ENCODE measurements at regions not wholly inside any gene's neighbourhood (a gene's known extent, or its start where the extent isn't known, plus 50 kb on each side); places are given as distances from the start of the nearest gene placed in this dataset.
A peak's percentile ranks its signal among the peaks of the same experiment; 100 is the strongest.

DNA sequence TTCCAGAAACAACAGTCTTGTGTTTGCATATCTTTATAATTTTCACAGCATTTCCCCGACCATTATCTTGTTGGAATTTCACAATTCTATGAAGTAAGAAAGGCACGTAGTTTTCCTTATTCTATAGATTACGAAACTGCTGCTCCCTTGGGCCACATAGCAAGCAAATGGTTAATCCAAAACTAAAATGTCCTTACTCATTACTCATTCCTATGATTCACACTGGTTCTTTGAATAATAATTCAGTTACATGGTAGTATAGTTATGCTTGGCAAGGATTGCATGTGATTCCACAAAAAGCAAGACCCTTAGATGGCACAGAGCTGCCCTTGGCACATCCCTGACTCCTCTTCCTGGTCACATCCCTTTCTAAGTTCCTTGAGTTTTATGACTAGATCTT lies 51.2 kb downstream of the OR13H1 start:
- Mint-ChIP-seq H3K9me3 (no peaks in the 10 kb centered on the region), H3K27ac (no peak overlapping the region), H3K4me1 (no peaks in the 10 kb centered on the region), H3K4me3 (no peak overlapping the region), H3K36me3 (ENCODE audit: low read depth) (no peaks in the 10 kb centered on the region), H3K27me3 (no peaks in the 10 kb centered on the region)
- intact Hi-C loops (cut with micrococcal nuclease), result no loop called here
- no peak for DNase-seq

DNA sequence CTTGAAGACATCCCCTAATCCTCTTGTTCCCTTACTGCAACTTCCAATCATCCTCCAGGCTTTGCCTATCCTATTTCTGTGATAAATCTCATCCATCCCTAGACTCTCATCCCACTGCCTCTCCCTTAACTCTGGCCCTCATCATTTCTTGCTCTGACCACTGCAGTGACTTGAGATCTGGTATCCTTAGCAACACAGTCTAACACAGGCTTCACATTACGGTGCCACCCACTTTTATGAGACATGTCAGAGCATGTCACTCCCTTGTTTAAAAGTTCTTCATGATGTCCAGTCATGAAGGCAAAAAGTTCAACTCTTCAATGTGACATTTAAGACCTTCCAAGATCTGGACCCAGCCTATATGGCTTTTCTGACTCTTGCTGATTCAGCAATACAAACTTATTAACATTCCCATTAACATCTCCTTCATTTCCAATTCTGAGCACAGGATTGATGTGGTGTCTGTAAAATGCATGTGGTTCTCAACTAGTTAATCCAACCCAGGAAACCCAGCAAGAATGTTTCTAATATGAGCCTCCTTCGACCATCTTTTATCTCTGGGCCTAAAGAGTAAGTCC lies 64.0 kb downstream of the OR13H1 start:
- intact Hi-C loops (cut with micrococcal nuclease), result no loop called here
- no peak overlapping the region for H3K27ac Mint-ChIP-seq
- H3K36me3 Mint-ChIP-seq (ENCODE audit: low read depth), result no peaks in the 10 kb centered on the region
- H3K27me3 Mint-ChIP-seq, result peaks cover 2% of the 10 kb centered on the region
- no peaks in the 10 kb centered on the region for H3K4me1 Mint-ChIP-seq
- DNase-seq, result no peak
- no peaks in the 10 kb centered on the region for H3K9me3 Mint-ChIP-seq
- no peak overlapping the region for H3K4me3 Mint-ChIP-seq

DNA sequence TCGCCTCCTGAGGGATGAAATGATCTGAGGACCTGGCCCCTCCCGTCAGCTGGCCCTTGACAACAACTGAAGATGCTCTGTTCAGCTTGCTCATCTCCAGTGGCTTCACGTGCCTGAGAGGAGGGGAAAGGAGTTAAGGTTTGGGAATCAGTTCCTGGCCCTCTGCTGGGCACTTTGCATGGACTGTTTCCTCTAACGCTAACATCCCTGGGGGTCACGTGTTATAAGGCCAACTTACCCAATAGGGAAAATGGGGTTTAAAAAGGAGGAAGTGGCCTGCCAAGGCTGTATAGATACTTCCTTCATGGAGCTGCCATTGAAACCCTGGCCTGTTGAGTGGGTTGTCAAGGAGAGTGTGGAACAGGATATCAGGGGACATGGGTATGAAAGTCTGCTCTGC lies 65.6 kb downstream of the OR13H1 start:
- Mint-ChIP-seq H3K4me3 (no peak overlapping the region), H3K36me3 (ENCODE audit: low read depth) (no peaks in the 10 kb centered on the region), H3K4me1 (no peaks in the 10 kb centered on the region), H3K9me3 (no peaks in the 10 kb centered on the region), H3K27ac (no peak overlapping the region), H3K27me3 (peaks cover 2% of the 10 kb centered on the region)
- no peak for DNase-seq
- intact Hi-C loops (cut with micrococcal nuclease), result no loop called here

DNA sequence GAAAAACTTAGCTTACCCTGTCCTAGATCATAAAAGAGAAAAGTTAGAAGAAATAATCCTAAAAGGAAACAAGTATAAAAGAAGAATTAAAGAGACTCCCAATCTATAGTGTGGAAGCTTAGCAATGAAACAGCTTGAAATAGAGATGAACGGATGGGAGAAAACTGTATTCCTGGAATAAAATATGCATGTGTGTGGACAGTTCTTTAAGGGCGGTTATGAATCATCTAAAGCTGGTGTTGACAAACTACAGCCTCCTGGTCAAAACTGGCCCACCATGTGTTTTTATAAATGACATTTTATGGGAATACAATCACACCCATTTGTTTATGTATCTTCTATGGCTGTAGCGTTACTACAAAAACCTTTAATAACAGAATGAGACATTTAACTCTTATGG lies 69.4 kb downstream of the OR13H1 start:
- Mint-ChIP-seq H3K9me3 (no peaks in the 10 kb centered on the region), H3K27me3 (no peaks in the 10 kb centered on the region), H3K27ac (no peak overlapping the region), H3K36me3 (ENCODE audit: low read depth) (no peaks in the 10 kb centered on the region), H3K4me3 (no peak overlapping the region), H3K4me1 (no peaks in the 10 kb centered on the region)
- intact Hi-C loops (cut with micrococcal nuclease), result no loop called here
- no peak for DNase-seq

DNA sequence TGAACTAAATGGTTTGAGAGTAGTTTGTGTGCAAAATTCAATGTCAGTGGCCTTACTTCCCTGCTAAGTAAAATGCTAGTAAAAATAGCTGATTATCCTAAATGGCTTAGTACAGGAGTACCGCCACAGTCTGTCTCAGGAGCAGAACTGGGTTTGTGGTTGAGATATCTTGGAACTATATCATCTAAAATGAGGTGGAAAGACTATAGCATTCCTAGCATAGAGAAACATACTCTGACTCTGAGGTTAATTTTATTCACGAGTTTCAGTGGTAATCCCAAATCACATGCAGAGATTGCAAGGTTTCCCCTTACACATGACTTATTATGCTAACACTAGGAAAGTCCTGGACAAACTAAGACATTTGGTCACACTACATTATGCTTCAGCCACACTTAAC lies 70.4 kb downstream of the OR13H1 start:
- intact Hi-C loops (cut with micrococcal nuclease), result no loop called here
- Mint-ChIP-seq H3K9me3 (no peaks in the 10 kb centered on the region), H3K27ac (no peak overlapping the region), H3K36me3 (ENCODE audit: low read depth) (no peaks in the 10 kb centered on the region), H3K27me3 (no peaks in the 10 kb centered on the region), H3K4me1 (no peaks in the 10 kb centered on the region), H3K4me3 (no peak overlapping the region)
- no peak for DNase-seq

DNA sequence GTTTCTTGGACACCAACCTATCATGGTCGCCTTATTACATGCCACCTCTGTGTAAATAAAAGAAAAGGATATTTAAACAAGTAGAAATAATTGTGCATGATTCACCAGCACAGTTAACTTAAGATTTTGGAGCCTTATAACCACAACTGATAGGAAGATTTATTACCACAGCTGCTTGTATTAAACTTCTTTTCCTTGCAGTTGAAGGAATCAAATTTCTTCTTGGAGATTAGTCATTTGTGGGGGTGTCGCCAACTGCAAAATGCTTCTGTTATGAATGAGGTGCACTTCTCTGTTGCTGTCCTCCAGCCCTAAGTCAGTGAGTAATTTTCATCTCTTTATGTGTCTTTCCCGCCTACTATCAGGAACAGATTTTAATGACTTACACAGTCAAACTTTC lies 73.3 kb downstream of the OR13H1 start:
- H3K27me3 Mint-ChIP-seq, result no peaks in the 10 kb centered on the region
- no peaks in the 10 kb centered on the region for H3K4me1 Mint-ChIP-seq
- no peaks in the 10 kb centered on the region for H3K9me3 Mint-ChIP-seq
- no peak for DNase-seq
- no peaks in the 10 kb centered on the region for H3K36me3 Mint-ChIP-seq (ENCODE audit: low read depth)
- intact Hi-C loops (cut with micrococcal nuclease), result no loop called here
- no peak overlapping the region for H3K27ac Mint-ChIP-seq
- H3K4me3 Mint-ChIP-seq, result no peak overlapping the region

DNA sequence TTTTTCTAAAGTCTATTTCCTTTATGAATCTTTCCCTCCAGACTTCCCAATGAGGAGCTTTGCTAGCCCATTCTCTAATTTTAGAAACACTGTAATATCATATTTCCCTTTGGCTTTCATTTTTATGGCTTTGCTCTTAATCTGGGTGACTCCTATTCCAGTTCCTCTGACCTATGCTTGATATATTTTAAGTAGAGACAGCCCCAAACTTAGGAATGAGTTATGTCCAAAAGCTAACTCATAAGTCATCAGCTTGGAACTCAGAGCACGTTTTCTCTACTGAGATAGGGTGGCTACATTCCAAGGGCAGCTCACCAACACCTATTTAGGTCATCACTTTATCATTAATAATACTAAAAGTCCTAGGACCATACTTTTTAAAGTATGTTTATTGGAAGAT lies 77.8 kb downstream of the OR13H1 start:
- H3K36me3 Mint-ChIP-seq (ENCODE audit: low read depth), result no peaks in the 10 kb centered on the region
- intact Hi-C loops (cut with micrococcal nuclease), result no loop called here
- H3K27ac Mint-ChIP-seq, result no peak overlapping the region
- DNase-seq, result no peak
- no peaks in the 10 kb centered on the region for H3K9me3 Mint-ChIP-seq
- H3K4me1 Mint-ChIP-seq, result no peaks in the 10 kb centered on the region
- no peaks in the 10 kb centered on the region for H3K27me3 Mint-ChIP-seq
- no peak overlapping the region for H3K4me3 Mint-ChIP-seq

DNA sequence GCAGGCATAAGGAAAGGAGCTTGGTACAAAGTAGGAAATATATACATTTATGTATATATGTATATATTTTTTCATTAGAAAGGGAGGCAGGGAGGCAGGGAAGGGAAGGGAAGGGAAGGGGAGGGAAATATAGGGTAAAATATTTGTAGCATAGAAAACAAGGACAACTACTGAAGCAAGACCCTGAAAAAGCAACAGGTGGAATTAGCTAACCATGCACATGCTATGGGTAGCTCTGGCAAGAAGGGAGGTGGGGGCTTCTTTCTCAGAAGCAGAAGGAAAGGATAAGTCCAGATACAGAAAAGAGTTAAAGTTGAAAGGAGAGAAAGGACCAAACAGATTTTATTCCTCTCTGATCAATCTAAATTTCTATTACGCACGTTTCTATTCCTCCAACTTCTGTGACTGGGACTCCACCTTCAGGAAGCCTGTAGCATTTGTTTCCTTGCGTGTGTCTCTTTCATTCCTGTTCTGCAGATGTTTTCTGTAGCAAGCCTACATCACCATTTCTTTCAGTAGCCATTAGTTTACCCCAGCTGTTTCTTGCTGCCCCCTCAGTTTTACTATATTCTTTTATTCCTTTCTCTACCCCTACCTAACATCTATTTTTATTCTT lies 82.9 kb downstream of the OR13H1 start:
- peaks cover 6% of the 10 kb centered on the region for H3K27me3 Mint-ChIP-seq
- no peaks in the 10 kb centered on the region for H3K36me3 Mint-ChIP-seq (ENCODE audit: low read depth)
- H3K4me1 Mint-ChIP-seq, result no peaks in the 10 kb centered on the region
- intact Hi-C loops (cut with micrococcal nuclease), result no loop called here
- no peak overlapping the region for H3K27ac Mint-ChIP-seq
- no peak for DNase-seq
- no peaks in the 10 kb centered on the region for H3K9me3 Mint-ChIP-seq
- no peak overlapping the region for H3K4me3 Mint-ChIP-seq

DNA sequence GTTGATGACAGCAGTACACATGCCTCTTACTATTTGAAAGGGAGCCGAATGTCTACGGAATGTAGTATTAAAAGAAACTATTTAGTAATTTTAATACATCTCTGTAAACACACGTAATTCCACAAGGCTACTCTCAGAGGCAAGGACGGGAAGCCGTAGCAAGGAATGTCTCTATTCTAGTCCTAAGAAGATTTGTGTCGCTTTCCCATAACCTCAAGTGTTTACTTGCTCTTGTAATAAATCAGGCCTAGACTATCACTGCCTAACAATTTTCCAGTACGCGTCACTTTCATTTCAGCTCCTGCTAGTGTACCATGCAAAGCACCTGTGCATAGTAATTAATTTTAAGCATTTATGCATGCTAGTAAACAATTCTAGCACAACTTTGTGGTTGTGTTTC lies 86.7 kb downstream of the OR13H1 start:
- Mint-ChIP-seq H3K27me3 (peaks cover 6% of the 10 kb centered on the region), H3K9me3 (no peaks in the 10 kb centered on the region)

DNA sequence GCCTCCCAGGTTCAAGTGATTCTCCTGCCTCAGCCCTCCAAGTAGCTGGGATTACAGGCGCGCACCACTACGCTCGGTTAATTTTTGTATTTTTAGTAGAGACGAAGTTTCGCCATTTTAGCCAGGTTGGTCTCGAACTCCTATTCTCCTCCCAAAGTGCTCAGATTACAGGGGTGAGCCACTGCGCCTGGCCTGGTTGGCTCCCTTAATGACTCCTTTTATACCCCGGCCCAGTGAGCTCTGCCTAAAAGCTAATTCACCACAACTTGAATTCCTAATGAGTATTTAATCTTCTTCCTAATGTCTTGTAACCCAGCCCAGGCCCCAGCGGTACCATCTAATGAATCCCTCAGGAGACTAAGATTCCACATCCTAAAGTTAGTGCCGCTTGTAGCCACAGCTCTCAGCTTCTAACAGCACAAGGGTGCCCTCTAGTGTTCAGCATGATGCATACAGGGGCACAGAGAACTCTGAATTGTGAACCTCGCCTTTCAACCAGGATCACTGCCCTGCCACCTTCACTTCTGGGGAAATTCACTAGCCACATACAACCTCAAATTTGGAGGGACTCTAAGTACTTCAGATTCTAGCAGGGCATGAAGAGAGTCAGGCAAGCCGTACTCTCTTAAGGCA lies 89.5 kb downstream of the OR13H1 start:
- H3K4me3 Mint-ChIP-seq, result no peak overlapping the region
- no peaks in the 10 kb centered on the region for H3K4me1 Mint-ChIP-seq
- H3K27me3 Mint-ChIP-seq, result no peaks in the 10 kb centered on the region
- intact Hi-C loops (cut with micrococcal nuclease), result loop anchor here (2.0 to 5.0 kb wide), 2 partner anchors 565 to 641 kb away; no protein-coding TSS in a partner anchor
- no peak overlapping the region for H3K27ac Mint-ChIP-seq
- H3K9me3 Mint-ChIP-seq, result no peaks in the 10 kb centered on the region
- peak; percentile 79 for DNase-seq
- H3K36me3 Mint-ChIP-seq (ENCODE audit: low read depth), result no peaks in the 10 kb centered on the region

More for the DNA sequence above, 86.7 kb downstream of the OR13H1 start:
- Mint-ChIP-seq H3K4me1 (no peaks in the 10 kb centered on the region), H3K4me3 (no peak overlapping the region), H3K27ac (no peak overlapping the region), H3K36me3 (ENCODE audit: low read depth) (no peaks in the 10 kb centered on the region)
- no peak for DNase-seq
- intact Hi-C loops (cut with micrococcal nuclease), result loop anchor here (5.0 kb wide), 1 partner anchor 638 kb away; no protein-coding TSS in a partner anchor

DNA sequence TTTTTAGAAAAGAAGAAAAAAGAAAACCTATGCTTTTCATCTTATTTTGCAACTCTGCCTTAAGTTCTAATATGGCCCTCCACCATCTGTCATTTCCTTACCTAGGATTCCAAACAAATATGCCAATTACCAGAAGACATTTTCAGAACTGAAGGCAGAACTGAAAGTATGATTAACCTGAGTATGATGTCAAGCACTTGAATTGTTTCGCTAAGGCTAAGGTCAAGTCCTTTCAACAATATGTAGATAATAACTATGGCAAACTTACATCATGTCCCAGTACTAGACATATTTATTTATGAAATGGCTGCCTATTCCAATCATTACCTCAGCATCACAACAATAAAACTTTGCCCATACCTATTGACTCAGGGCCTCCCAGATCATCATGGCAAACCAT lies 91.0 kb downstream of the OR13H1 start:
- no peak overlapping the region for H3K27ac Mint-ChIP-seq
- intact Hi-C loops (cut with micrococcal nuclease), result loop anchor here (5.0 kb wide), 1 partner anchor 643 kb away; no protein-coding TSS in a partner anchor
- no peaks in the 10 kb centered on the region for H3K9me3 Mint-ChIP-seq
- DNase-seq, result no peak
- no peaks in the 10 kb centered on the region for H3K27me3 Mint-ChIP-seq
- no peaks in the 10 kb centered on the region for H3K36me3 Mint-ChIP-seq (ENCODE audit: low read depth)
- H3K4me3 Mint-ChIP-seq, result no peak overlapping the region
- H3K4me1 Mint-ChIP-seq, result no peaks in the 10 kb centered on the region

DNA sequence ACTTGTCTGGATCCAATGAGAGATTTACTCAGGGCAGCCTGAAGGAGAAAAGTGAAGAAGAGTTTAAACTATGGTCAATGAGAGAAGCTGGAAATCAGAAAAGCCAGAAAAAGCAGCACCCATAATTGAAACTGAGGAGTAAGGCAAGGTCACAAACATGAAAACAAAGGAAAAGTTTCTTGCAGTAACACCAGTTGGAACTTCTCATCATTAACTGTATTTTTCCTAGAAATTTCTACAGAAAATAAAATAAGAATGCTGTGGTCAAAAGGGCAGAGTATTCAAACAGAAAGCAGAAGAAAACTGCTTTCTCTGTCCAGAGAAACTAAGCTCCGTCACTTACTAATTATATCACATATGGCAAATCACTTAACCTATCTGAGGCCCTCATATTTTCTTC lies 102.2 kb downstream of the OR13H1 start:
- no peaks in the 10 kb centered on the region for H3K9me3 Mint-ChIP-seq
- H3K36me3 Mint-ChIP-seq (ENCODE audit: low read depth), result no peaks in the 10 kb centered on the region
- no peak overlapping the region for H3K4me3 Mint-ChIP-seq
- no peak for DNase-seq
- H3K4me1 Mint-ChIP-seq, result no peaks in the 10 kb centered on the region
- intact Hi-C loops (cut with micrococcal nuclease), result no loop called here
- H3K27ac Mint-ChIP-seq, result no peak overlapping the region
- H3K27me3 Mint-ChIP-seq, result no peaks in the 10 kb centered on the region

DNA sequence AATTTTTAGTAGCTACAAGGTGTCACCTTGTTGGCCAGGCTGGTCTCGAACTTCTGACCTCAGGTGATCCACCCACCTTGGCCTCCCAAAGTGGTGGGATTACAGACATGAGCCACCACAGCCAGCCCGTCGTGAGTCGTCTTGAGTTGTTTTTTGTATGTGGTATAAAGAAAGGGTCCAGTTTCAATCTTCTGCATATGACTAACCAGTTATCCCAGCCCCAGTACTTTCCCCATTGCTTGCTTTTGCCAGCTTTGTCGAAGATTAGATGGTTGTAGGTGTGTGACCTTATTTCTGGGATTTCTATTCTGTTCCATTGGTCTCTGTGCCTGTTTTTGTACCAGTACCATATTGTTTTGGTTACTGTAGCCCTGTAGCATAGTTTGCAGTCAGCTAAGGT lies 105.9 kb downstream of the OR13H1 start:
- intact Hi-C loops (cut with micrococcal nuclease), result no loop called here
- no peak overlapping the region for H3K27ac Mint-ChIP-seq
- H3K9me3 Mint-ChIP-seq, result no peaks in the 10 kb centered on the region
- H3K27me3 Mint-ChIP-seq, result no peaks in the 10 kb centered on the region
- no peaks in the 10 kb centered on the region for H3K36me3 Mint-ChIP-seq (ENCODE audit: low read depth)
- no peaks in the 10 kb centered on the region for H3K4me1 Mint-ChIP-seq
- no peak for DNase-seq
- no peak overlapping the region for H3K4me3 Mint-ChIP-seq

DNA sequence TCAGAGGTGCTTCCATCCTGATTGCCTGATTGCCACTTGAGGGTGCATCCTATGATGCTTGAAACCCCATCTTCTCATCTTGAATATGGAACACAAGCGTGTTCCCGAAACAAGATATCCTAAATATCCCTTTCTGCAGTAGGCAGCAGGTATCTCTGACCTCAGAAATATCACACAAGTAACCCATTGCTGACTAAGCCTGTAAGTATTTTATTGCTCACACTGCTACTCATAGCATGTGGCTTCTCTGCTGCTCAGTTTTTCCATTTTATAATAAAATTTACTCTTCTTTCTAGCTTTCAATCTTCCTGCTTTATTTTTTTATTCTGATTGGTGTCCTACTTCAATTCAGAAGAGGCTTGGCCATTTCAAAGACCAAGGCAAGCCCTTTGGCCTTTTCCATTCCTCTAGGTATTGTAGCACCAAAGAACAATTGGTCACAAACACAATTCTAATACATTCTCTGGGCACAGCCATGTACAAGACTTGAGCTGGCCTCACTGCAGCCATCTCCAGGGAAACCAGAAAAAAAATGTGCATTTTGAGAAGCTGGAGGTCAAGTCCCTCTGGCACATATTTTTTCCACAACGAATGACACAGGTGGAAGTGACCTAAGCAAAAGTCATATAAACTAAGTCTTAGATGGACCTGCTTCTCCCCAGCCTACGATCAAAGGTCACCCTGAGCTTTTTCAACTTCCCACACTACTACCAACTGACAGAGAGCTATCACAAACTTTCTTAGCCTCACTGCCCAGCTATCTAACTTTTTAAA lies 107.0 kb downstream of the OR13H1 start:
- Mint-ChIP-seq H3K4me3 (no peak overlapping the region), H3K27ac (no peak overlapping the region), H3K36me3 (ENCODE audit: low read depth) (no peaks in the 10 kb centered on the region), H3K9me3 (no peaks in the 10 kb centered on the region), H3K4me1 (no peaks in the 10 kb centered on the region), H3K27me3 (no peaks in the 10 kb centered on the region)
- intact Hi-C loops (cut with micrococcal nuclease), result no loop called here
- DNase-seq, result no peak

Measured in activated CD4-positive, alpha-beta T cell treated with anti-CD3 and anti-CD28 coated beads, Interleukin-2, amount 10 ng/mL, durations not matched to agents 24 days and 14 days (primary cell).